IPS-18c (cell line): ENCODE measurements at regions not wholly inside any gene's neighbourhood (a gene's known extent, or its start where the extent isn't known, plus 50 kb on each side); places are given as distances from the start of the nearest gene placed in this dataset.

Experiments
- H3K4me3 ChIP-seq: 2 replicates; pipeline ENCODE4 v1.7.0; 2013; ENCODE audit warnings: low read depth, mild to moderate bottlenecking, low read length, moderate library complexity; ENCODE audit not compliant: insufficient read depth
- H3K9me3 ChIP-seq: one replicate; pipeline ENCODE4 v1.6.1; 2013; ENCODE audit warnings: mild to moderate bottlenecking, low read length, moderate library complexity; ENCODE audit not compliant: control insufficient read depth, insufficient read depth

DNA sequence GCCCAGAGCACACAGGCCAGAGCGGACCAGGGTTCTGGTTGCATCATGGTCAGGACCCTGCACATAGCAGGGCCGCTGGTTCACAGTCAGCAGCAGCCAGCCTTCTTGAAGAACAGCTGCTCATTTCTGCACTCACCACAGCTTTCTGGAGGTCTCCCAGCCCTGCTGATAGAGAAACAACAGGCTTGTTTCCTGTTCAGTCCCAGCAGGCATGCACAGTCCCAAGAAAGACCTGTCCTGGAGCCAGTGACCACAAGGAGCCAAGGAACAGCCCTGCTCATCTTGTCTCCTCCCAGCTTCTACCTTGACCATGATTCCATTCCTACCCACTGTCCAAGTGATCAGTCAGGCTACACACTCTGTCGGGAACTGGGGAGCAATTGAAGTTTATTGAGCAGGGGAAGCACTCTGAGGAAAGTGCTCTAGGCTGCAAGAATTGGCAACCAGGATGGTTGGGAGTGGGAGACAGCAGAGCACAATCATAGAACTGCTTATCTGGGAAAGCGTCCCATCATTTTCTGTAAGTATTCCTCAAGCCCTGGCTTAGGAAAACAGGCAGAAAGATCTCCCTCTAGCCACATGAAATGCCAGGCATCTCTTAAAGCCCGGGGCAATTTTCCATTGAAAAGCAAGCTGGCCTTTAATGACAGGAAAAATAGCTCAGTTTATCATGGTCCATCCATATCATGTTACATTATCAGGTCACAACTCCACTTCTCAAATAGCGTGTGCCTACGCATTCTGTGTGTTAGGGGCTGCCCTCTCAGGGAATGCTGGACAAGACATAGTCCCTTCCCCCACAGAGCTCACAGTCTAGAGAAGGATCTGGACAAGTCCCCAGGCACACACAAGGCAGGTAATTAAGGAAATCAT lies 155.4 kb upstream of the FOXF1 start:
- peaks cover 2% of the 10 kb centered on the region for H3K9me3 ChIP-seq
- no peak overlapping the region for H3K4me3 ChIP-seq

GRCh38 chr16:86355531-86355930 lies 154.8 kb upstream of the FOXF1 start:
- Histone ChIP-seq H3K4me3 (no peak overlapping the region), H3K9me3 (peaks cover 2% of the 10 kb centered on the region)

GRCh38 chr16:86355951-86356350 lies 154.4 kb upstream of the FOXF1 start:
- peaks cover 2% of the 10 kb centered on the region for H3K9me3 ChIP-seq

GRCh38 chr16:86356804-86357203 lies 153.5 kb upstream of the FOXF1 start:
- H3K9me3 ChIP-seq: peaks cover 2% of the 10 kb centered on the region
- H3K4me3 ChIP-seq: no peak overlapping the region

More at GRCh38 chr16:86355951-86356350, 154.4 kb upstream of the FOXF1 start:
- H3K4me3 ChIP-seq: no peak overlapping the region

DNA sequence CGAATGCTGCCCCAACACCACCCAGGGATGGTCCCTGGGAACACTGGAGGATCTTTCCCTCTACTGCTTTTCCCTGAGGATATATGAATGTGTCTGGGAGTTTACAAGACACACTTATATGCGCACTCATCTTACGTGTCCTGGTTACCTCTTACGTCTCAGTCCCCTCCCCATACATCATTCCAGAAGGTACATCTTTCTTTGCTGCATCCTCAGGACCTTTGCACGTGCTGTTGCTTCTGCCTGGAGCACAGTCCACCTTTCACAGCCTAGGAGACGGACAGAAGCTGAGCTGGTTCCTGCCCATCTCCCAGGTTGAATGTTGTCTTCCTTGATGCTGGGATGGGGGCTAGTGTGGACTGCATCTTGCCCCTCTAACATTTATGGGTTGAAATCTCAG lies 153.0 kb upstream of the FOXF1 start:
- Histone ChIP-seq H3K9me3 (peaks cover 2% of the 10 kb centered on the region), H3K4me3 (no peak overlapping the region)

- peaks cover 2% of the 10 kb centered on the region for H3K9me3 ChIP-seq
- no peak overlapping the region for H3K4me3 ChIP-seq
Measured at GRCh38 chr16:86357950-86358349, 152.4 kb upstream of the FOXF1 start.

GRCh38 chr16:86359571-86359970 lies 150.8 kb upstream of the FOXF1 start:
- Histone ChIP-seq H3K4me3 (no peak overlapping the region), H3K9me3 (peaks cover 2% of the 10 kb centered on the region)

DNA sequence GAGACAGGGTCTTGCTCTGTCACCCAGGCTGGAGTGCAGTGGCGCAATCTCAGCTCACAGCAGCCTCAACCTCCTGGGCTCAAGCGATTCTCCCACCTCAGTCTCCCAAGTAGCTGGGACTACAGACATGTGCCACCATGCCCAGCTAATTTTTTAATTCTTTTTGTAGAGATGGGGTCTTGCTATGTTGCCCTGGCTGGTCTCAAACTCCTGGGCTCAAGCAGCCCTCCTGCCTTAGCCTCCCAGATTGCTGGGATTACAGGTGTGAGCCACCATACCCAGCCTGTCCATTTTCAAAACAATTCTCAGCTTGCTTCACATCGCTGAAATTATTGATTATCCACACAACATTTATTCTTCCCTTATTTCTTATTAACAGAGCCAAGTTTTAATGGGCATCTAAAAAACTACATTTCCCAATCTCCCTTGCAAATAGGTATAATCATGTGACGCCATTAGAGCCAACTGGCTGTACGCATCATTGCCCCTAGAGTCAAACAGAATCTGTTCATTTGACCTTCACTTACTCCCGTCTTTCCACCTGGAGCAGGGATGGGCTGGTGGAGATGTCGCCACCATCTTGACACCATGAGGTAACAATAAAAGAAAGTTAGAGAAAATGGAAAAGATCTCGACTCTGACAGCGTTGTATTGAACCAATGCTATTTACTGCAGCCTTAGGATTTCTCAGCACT lies 148.0 kb upstream of the FOXF1 start:
- Histone ChIP-seq H3K9me3 (no peaks in the 10 kb centered on the region), H3K4me3 (no peak overlapping the region)

DNA sequence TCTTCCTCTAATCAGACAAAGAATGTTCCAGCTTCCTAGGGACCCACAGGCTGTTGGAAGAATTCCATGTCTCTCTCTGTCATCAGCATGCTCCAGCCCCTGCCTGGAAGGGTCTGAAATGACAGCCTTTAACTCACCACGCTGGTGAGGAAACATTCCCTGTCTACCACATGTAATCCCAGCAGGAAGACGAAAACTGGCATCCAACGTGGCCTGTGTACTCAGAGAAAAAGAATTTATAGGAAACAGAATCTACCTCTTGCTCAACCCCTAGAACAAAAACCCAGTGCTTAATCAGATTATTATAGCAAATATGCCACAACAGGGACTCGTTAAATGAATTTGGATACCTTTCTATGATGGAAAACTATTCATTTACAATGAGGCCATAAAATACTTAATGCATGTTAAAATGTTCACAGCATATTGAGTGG lies 147.3 kb upstream of the FOXF1 start:
- no peak overlapping the region for H3K4me3 ChIP-seq
- H3K9me3 ChIP-seq: no peaks in the 10 kb centered on the region

DNA sequence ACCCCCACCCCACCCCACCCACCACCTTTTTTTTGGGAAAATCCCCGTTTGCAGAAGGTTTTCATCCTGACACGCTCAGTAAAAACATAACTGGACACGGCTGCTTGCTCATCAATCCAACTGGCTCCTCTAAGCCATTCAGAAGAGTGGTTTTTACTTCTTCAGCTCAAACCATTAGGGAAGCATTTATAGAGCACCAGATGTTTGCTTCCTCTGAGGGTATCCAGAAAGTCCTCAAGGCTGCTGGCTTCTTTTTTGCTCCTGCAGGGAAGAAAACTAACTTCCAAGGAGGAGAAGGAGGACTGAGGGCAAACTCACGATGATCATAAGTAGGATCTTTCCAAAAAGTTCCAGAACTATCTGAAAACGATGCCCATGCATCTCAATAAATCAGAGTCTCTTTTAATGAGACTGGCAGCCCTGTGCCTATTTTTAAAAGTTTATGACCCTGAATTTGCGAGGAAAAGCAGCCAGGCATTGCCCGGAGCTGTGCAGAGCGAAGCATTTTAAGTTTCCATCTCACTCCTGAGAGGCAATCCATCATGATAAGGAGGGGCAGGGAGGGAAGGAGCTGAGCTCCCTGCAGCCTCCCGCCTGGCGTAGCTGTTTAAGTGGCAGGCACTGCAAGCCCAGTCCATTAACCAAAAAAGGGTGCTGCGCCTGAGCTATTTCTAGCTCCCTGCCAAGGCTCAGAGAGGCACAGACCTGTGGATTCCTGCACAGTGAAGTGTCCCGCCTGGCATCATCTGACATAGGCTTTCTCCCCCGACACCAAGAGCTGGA lies 146.3 kb upstream of the FOXF1 start:
- H3K9me3 ChIP-seq: no peaks in the 10 kb centered on the region

DNA sequence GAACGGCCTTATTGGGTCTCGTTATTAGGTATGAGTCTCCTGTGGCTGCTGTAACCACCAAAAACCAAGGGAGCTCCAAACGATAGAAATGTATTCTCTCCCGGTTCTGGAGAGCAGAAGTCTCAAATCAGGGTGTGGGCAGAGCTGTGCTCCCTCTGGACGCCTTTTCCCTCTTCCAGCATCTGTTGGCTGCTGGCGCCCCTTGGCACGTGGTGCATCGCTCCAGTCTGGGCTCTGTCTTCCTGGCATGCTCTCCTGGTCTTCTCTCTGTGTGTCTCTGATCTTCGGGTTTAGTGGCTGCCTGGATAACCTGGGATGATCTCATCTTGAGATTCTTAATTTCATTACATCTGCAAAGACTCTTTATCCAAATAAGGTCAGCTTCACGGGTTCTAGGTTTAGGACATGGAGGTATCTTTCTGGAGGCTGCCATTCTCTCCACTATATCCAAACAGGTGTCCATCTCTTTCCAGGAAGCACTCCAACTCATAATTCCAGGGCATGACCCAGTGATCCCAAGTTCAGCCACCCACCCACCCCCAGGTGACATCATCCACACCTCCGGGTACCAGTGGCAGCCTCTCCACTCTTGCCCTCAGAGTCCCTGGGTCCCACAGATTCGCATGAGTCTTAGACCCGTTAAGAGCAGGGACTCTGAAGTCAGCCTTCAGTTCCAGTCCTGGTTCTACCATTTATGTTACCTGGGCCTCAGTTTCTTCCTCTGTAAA lies 145.5 kb upstream of the FOXF1 start:
- Histone ChIP-seq H3K9me3 (no peaks in the 10 kb centered on the region), H3K4me3 (no peak overlapping the region)

More for the DNA sequence above, 146.3 kb upstream of the FOXF1 start:
- no peak overlapping the region for H3K4me3 ChIP-seq

GRCh38 chr16:86365513-86366273 lies 144.6 kb upstream of the FOXF1 start:
- H3K4me3 ChIP-seq: no peak overlapping the region

GRCh38 chr16:86366481-86366880 lies 143.8 kb upstream of the FOXF1 start:
- H3K9me3 ChIP-seq: no peaks in the 10 kb centered on the region

More at GRCh38 chr16:86365513-86366273, 144.6 kb upstream of the FOXF1 start:
- no peaks in the 10 kb centered on the region for H3K9me3 ChIP-seq

GRCh38 chr16:86367291-86368072 lies 142.8 kb upstream of the FOXF1 start:
- Histone ChIP-seq H3K9me3 (no peaks in the 10 kb centered on the region), H3K4me3 (no peak overlapping the region)

More at GRCh38 chr16:86366481-86366880, 143.8 kb upstream of the FOXF1 start:
- H3K4me3 ChIP-seq: no peak overlapping the region

DNA sequence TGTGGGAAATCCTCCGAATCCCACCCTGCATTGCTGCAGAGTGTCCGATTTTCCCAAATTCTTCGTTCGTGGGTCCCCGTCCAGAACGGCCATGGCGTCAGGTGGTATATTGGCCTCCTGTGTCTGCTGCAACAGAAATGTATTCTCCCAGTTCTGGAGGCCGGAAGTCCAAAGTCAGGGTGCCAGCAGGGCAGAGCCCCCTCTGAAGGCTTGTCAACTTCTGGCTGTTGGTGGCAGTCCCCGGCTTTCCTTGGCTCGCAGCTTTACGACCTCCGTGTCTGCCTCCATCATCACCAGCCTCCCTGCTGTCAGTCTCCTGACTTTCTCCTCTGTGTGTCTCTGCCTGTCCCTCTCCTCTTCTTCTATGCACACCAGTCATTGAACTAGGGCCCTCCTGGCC lies 142.1 kb upstream of the FOXF1 start:
- H3K9me3 ChIP-seq: no peaks in the 10 kb centered on the region
- no peak overlapping the region for H3K4me3 ChIP-seq

DNA sequence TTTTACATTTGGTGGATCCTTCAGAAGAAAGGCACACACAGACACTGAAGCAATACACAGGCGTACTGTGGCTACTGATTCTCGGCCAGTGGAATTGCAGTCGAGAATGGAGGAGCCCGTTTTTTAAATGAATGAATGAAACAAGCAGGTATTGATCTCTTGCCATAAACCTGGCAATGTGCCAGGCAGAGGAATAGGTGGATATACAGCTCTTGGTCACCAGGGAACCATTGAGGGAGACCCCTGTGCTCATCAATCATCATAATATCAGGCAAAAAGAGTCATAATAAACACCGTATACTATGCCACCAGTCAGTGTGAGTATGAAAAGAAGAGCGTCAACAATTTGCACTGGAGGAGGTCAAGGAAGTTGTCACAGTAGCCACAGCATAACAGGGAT lies 140.3 kb upstream of the FOXF1 start:
- Histone ChIP-seq H3K4me3 (no peak overlapping the region), H3K9me3 (peaks cover 3% of the 10 kb centered on the region)
